Left ventricle myocardium superior (tissue), 1 donor: ENCODE measurements at regions not wholly inside any gene's neighbourhood (a gene's known extent, or its start where the extent isn't known, plus 50 kb on each side); places are given as distances from the start of the nearest gene placed in this dataset.

Experiments
- ATAC-seq: fragments of 200-7000 bp; cut with Tn5 transposase; one replicate; pipeline ENCODE4 v1.9.1; 2020; ENCODE audit warnings: mild to moderate bottlenecking, moderate library complexity
- DNase-seq: peaks from one replicate; pipeline ENCODE4 v3.0.0-alpha.2; 2020
- intact Hi-C: fragments of 100-400 bp; cut with micrococcal nuclease; formaldehyde crosslinking; loops from one replicate; pipeline ENCODE4 v1.11.0; 2022
- donor health status: DM: no; HTN: yes; CAD: no; lungs with severe emphysema.

DNA sequence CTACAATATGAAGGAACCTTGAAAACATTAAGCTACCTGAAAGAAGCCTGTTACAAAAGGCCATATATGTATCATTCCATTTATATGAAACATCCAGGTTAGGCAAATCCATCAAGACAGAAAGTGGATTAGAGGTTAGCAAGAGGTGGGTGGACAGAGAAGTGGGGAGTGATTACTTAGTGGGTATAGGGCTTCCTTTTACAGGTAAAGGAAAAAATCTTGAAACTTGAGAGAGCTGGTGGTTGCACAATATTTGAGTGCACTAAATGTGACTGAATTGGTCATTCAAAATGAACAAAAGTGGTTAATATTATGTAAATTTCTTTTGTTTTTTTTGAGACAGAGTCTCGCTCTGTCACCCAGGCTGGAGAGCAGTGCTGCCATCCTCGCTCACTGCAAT lies 119.4 kb upstream of the KIF5B start:
- intact Hi-C loops: no loop called here
- no peak for ATAC-seq
- no peak for DNase-seq

GRCh38 chr10:32174349-32174893 lies 118.2 kb upstream of the KIF5B start:
- ATAC-seq (no peak), DNase-seq (no peak)
- intact Hi-C loops: no loop called here

GRCh38 chr10:32171204-32171603 lies 115.0 kb upstream of the KIF5B start:
- no peak for ATAC-seq
- intact Hi-C loops: no loop called here
- DNase-seq: no peak

GRCh38 chr10:32169556-32169955 lies 113.3 kb upstream of the KIF5B start:
- intact Hi-C loops: no loop called here
- ATAC-seq: peak; percentile 95
- no peak for DNase-seq

- DNase-seq (no peak), ATAC-seq (no peak)
- intact Hi-C loops: no loop called here
Measured at GRCh38 chr10:32167450-32167849, 111.2 kb upstream of the KIF5B start.

DNA sequence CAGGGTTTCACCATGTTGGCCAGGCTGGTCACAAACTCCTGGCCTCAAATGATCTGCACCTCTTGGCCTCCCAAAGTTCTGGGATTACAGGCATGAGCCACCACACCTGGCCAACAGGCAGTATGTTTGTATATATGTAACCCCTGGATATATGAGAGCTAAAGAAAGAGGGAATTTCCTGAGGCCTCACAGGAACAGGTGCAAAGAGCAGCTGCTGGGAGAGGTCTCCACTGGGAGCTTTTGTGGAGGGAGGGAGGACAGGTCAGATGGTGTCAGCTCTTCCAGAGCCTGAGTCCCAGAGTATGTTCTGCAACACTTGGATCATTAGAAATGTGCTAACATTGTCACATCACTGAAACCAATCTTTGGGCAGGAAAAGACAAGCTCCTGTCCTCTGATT lies 110.1 kb upstream of the KIF5B start:
- no peak for DNase-seq
- no peak for ATAC-seq
- intact Hi-C loops: no loop called here

DNA sequence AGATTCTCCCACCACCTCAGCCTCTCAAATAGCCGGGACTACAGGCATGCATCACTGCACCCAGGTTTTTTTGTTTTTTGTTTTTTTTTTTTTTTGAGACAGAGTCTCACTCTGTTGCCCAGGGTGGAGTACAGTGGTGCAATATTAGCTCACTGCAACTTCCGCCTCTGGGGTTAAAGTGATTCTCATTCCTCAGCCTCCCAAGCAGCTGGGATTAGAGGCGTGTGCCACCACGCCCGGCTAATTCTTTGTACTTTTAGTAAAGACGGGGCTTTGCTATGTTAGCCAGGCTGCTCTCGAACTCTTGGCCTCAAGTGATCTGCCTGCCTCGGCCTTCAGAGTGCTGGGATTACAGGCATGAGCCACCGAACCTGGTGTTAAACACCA lies 107.5 kb upstream of the KIF5B start:
- ATAC-seq (no peak), DNase-seq (no peak)
- intact Hi-C loops: no loop called here

DNA sequence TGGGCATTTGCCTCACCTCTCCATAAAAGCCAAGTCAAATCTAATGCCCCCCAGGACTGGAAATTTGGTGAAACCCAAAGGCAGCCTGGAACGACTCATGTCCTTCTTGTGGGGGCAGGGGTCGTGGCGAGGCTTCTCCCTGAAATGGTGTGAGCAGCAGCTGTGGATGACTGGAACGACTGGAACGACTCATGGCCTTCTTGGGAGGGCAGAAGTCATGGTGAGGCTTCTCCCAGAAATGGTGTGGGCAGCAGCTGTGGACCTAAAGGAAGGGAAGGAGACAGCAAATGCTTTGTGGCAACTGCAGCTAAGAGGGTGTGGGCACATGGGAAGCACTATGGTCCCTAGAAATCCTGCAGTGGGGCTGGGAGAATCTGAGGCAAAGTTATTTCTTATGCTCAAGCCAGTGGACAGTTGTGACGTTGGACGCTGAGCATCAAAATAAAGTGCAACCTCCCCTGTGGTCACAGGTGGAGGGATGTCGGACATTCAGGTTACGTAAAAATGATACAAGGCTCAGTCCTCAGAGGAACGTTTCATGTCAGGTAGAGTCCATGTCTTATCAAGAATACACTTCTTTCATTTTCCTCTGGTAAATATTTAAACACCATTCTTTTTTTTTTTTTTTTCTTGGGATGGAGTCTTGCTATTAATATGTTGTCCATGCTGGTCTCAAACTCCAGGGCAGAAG lies 107.0 kb upstream of the KIF5B start:
- DNase-seq (no peak), ATAC-seq (no peak)
- intact Hi-C loops: no loop called here

DNA sequence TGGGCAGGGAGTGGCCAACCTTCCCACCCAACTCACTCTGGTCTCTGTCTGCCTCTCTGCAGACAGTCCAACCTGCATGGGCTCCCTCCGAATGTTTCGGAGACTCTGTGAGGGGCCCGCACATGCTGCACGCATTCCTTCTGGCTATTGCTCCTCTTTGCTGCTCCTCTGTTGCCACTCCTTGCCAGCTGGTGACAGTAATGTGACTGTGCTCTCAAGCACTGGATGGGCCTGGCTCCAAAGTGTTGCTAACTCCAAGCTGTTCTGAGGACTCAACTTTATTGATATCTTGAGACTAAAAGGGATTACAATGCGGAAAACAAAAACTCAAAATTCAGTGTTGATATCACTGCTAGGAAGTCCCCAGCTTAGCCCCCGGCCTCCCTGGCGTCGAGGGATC lies 105.4 kb upstream of the KIF5B start:
- peak; percentile 88 for ATAC-seq
- intact Hi-C loops: no loop called here
- DNase-seq: peak; percentile 46

- intact Hi-C loops: no loop called here
- ATAC-seq: no peak
- DNase-seq: no peak
Measured at GRCh38 chr10:32160864-32161263, 104.6 kb upstream of the KIF5B start.

DNA sequence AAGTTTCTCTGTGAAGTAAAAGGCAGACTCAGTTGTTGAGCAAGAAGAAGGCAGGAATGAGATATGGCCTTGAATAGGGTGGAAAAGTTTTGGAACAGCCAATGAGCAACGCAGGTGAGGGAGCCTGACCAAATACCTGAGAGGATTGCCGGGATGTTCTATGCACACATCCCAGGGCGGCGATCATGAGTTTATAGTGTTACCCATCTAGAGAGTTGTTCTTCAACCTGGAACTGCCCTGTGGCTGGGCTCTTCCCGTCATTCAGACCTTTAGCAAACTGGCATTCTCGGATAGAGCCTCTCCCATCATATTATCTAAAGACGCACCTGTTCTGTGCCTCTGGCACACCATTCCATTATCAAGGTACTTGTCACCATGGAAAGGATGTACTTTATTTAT lies 103.0 kb upstream of the KIF5B start:
- DNase-seq: no peak
- intact Hi-C loops: no loop called here
- ATAC-seq: no peak

- intact Hi-C loops: no loop called here
- no peak for ATAC-seq
Measured at GRCh38 chr10:32156031-32156495, 99.8 kb upstream of the KIF5B start.

DNA sequence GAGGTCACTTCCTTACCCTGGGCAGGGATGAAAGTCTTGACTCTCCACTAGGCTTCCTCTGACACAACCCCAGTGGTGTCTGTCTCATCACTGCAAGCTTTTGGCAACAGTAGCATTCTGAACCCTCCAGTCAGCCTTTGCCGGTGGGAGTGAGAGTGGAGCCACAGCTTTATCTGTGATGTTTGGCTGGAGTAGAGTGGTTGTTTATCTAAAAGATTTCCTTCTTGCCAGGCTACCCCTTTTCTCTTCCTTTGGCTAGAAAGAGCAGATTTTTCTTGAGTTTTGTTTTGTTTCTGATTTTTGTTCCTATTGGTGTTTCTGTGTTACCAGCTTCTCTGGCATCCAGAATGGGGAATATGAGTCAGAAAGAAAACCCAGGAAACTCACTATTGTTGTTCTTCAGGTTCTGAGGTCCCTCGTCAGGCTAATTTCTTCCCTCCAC lies 98.9 kb upstream of the KIF5B start:
- ATAC-seq (no peak), DNase-seq (no peak)
- intact Hi-C loops: no loop called here

More at GRCh38 chr10:32156031-32156495, 99.8 kb upstream of the KIF5B start:
- no peak for DNase-seq

- DNase-seq (no peak), ATAC-seq (no peak)
- intact Hi-C loops: no loop called here
Measured at GRCh38 chr10:32153931-32154330, 97.7 kb upstream of the KIF5B start.

- ATAC-seq (no peak), DNase-seq (no peak)
- intact Hi-C loops: no loop called here
Measured at GRCh38 chr10:32153252-32153651, 97.0 kb upstream of the KIF5B start.

DNA sequence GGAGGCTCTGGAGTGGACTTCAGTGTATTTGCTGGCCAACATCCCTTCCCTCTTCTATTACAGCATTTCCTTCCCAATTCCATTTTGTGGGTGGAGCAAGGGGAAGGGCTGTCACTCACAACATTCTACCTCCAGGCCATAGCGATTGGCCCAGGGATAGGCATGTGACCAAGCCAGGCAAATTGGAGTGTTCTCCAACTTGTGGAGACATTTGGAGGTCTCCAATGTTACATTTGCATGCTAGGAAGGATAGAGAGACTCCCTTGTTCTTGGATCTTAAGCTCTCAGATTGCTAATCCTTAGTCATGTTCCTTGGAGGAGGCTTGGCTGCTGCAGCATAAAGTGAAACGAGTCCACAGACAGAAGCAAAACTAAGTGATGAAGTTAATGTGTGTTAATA lies 95.6 kb upstream of the KIF5B start:
- intact Hi-C loops: no loop called here
- DNase-seq (no peak), ATAC-seq (no peak)

DNA sequence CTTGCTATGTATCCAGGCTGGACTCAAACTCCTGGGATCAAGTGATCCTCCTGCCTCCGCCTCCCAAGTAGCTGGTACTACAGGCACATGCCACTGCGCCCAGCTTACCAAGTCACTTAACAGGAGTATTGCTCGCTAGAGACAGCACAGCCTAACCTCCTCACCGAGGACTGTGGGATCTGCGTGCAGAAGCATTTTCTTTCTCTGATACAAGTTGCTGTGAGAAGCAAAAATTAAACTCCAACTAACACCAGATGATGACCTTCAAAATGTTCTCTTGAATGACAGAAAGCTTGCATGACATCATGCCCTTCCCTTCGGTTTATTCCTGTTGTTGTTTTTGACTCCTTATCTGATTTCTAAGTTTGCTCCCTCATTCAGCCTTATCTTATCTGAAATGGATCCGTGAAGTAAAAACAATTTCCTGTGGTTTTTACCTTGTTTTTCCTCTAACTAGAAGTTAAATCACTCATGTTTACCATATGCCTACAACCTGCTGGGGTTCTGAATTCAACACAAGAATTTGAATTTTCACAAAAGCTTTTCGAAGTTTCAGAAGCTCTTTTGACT lies 94.4 kb upstream of the KIF5B start:
- no peak for ATAC-seq
- intact Hi-C loops: no loop called here
- DNase-seq: no peak

GRCh38 chr10:32149252-32149955 lies 93.2 kb upstream of the KIF5B start:
- DNase-seq (peak; percentile 53), ATAC-seq (peak; percentile 97)
- intact Hi-C loops: no loop called here

- ATAC-seq: no peak
- intact Hi-C loops: no loop called here
- no peak for DNase-seq
Measured at GRCh38 chr10:32148864-32149251, 92.6 kb upstream of the KIF5B start.

GRCh38 chr10:32147730-32148129 lies 91.5 kb upstream of the KIF5B start:
- no peak for DNase-seq
- intact Hi-C loops: no loop called here
- no peak for ATAC-seq
